GM19438 (cell line): ENCODE measurements at regions not wholly inside any gene's neighbourhood (a gene's known extent, or its start where the extent isn't known, plus 50 kb on each side); places are given as distances from the start of the nearest gene placed in this dataset.

Experiments
- ATAC-seq: cut with Tn5 transposase; IDR thresholded peaks from one replicate; pipeline ENCODE4 v1.9.1; 2021; ENCODE audit warnings: low read depth; ENCODE audit not compliant: unreplicated experiment

DNA sequence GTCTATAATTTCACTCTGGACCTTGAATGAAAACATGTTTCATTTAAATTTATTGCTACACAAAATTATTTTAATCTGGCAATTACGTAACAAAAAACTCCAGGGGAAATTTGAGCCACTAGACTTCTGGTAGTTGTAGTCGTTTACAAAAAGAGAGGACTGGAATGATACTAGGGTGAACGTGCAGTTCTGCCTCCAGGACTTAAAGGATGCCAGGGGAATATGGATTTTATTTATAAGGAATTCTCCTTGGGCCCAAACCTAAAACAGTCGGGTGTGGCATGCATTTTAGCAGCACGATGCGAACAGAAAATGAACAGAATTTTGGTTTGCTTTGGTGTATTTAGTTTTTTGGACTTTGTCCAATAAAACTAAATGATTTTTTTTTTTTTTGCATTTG is 76.9 kb downstream of the PRL start:
- ATAC-seq: no peak

DNA sequence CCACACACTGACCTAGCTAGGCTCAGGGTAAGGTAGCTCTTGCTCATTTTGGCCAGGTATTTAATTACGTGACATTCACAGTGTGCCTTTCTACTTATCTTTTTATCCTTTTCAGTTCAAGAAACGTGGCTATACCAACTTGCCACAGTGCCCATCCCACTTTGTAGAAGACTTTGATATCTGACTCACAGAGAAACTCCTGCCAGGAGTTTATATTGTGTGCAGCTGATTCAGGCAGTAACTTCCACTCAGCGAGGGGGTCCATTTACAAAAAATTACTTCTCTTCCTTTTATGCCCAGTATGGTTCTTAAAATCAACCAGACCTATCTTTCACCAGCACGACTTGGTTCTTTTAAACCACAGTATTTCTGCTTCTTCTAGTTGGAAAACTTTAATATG is 75.6 kb downstream of the PRL start:
- ATAC-seq: no peak

DNA sequence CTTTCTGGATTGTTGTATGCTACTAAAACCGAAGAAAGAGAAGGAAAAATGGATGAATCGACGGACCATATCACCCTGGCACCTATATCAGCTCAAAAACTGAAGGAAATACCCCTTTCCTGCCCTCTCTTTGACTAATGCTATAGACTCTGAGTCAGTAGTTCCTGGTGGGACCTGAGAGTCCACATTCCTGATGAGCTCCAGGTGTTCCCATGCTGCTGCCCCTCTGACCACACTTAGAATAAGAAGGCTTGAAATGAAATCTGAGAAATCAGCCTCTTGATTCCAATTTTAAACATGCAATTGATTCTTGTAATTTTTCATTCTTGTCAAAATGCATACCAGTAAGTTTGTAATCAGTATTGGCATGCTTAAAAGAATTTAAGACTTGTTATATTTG is 75.2 kb downstream of the PRL start:
- no peak for ATAC-seq

DNA sequence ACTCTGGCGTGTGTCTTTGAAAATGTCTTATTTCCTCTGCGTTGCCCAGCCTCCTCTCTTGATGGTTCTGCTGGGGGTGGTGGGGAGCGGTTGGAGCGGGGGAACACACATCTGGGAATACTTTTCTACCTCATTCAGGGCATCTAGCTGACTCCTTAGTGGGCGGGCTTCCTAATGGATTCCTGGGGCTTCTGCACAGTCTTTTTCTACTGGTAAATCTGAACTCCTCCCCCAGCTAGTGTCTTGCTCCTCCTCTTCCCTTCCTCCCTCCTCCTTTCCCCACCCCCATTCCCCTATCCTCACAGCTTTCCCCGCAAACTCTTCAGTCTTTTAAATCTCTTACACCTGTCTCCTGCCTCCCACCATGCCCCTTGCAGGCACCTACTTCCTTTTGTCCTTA is 74.4 kb downstream of the PRL start:
- ATAC-seq: no peak

DNA sequence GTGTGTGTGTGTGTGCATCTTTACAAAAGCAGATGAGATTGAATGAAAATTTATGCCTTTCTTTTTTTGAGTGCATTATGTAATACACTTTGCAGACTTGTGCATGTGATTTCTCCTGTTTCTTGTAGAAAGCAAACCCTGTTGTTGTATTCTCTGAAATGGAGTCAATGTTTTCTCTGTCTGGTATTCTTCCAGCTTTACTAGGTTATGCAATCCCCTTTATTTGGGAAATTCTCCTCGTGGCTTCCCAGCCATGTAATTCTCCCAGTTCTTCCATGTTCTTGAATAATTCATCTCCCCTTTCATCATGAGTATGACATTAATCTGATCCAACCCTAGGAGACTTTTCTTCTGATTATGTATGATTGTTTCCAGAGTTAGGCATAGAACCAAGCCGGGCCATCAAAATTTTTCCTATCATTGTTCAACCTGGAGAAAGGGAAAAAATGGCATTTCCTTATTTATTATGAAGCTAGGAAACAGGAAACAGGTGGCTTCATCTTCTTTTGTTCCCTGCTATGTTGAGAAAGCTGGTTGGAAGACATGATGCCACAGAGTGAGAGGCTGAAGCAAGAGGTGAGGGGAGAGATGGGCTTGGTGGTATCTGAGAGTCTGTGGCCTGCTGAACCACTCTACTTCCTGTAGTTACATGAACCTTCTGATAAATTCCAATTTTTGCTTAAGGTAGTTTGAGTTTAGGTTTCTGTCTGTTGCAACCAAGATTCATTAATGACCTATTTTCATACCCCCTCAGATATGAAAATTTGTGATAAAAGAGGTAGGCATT is 68.8 kb downstream of the PRL start:
- ATAC-seq: no peak

DNA sequence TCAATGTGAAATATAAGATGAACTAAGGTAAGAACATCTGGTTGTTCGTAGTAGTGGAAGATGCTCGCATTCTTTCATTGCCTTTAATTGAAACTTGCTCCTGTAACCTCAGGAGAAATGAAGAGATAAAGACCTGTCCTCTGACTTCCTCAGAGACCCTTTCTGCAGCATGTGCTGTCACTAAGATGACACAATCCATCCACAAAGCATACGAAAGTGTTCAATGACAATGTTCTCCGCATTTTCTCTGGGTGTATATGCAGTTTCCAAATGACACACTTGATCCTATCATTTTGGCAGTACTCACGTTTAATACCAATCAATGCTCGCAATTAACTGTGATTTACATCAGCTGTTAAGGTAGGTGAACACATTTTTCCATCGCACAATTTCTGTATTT is 65.8 kb downstream of the PRL start:
- no peak for ATAC-seq

DNA sequence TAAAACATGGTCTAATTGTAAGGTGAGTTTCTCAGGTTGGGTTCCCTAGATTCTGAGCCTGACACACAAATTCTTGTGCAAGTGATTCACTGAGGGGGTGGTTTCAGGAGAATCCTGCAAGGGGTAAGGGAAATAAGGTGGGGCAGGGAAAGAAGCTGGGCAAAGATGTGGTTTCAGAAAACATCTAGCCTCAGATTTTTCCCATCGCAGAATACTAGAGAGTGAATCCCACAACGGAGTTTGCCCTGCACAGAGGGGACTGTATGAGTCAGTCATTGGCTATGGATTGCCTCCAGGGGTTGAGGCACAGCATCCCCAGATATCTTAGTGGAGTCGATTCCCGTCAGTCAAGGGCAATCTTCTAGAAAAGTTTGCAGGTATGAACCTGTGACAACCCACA is 65.2 kb downstream of the PRL start:
- ATAC-seq: no peak

DNA sequence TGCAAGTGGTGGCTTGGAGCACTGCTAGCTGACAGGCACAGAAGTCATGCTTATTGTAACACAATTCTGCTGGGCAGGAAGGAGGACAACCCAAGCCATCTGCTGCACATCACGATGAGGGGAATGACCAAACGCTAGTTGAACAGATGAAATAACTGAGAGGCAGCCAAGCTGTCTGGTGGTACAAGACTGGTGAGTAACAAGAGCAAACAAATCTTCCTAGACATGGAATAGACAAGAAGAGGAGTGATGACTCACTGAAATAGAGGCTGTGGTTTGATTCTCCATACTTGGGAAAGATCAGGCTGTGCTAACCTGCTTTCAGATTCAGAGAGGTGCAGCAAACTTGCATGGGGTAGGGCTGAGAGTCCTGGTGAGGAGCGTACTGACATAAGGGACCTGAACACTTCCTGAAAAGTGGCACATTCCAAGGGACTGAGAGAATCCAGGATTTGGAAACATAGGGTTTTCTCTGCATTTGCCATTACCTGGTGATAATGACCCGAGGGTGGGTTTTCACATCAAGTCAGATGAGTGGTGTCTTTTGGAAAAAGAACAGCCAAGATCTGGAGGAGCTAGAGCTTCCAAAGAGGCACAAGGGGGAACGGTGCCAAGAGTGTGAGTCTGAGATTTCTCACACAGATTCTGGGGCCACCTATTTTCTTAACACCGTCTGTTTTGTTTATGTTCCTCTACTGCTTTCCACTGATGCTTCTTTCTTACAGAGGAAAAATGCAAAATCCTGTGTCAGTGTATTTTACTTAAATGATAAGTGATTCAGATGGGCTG is 60.0 kb downstream of the PRL start:
- no peak for ATAC-seq
